HG02885 (cell line): ENCODE measurements at regions not wholly inside any gene's neighbourhood (a gene's known extent, or its start where the extent isn't known, plus 50 kb on each side); places are given as distances from the start of the nearest gene placed in this dataset.

Experiments used
- ATAC-seq: cut with Tn5 transposase; IDR thresholded peaks from one replicate; pipeline ENCODE4 v1.9.1; 2021; ENCODE audit warnings: mild to moderate bottlenecking; ENCODE audit not compliant: unreplicated experiment, poor library complexity

- no peak for ATAC-seq
Observed at GRCh38 chr13:106630650-106631049, 62.7 kb upstream of the ARGLU1 start.

- ATAC-seq = no peak
Observed at GRCh38 chr13:106630162-106630561, 62.2 kb upstream of the ARGLU1 start.

- no peak for ATAC-seq
Observed at GRCh38 chr13:106628936-106629659, 61.2 kb upstream of the ARGLU1 start.

DNA sequence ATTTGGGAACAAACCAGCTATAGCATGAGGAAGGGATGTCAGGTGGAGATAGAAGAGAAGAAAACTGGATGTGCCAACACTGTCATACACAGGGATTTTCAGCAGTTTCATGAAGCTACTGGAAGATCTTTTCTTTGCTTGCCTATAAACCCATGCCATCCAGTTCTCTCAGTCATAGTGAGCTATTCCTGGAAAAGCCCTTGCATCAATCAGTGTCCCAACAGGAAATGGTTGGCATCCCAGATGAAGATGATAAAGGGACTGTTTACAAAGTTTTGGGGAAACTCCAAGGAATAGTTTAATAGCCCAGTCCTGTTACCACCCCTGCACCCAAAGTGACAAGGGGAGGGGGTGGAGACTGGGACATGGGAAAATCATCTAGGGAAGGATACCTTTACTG, 58.5 kb upstream of the ARGLU1 start:
- ATAC-seq = no peak

DNA sequence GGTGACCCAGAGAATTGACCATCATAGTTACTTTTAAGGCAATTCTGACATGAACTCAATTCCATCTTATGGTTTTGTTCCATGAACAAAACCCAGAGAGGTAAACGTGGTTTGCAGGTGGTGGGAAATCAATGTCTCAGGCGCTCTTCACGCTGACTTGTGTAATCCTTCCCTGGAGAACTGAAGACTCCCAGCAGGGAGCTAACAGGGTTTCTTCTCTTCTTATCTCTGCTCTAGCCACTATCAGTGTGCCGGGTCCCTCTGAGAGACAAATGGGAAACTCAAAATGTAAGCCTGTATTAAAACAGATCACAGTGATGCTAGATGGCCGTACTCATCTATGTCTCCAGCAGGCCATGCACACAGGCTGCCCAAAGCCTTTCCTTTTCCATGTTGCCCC, 57.6 kb upstream of the ARGLU1 start:
- no peak for ATAC-seq

DNA sequence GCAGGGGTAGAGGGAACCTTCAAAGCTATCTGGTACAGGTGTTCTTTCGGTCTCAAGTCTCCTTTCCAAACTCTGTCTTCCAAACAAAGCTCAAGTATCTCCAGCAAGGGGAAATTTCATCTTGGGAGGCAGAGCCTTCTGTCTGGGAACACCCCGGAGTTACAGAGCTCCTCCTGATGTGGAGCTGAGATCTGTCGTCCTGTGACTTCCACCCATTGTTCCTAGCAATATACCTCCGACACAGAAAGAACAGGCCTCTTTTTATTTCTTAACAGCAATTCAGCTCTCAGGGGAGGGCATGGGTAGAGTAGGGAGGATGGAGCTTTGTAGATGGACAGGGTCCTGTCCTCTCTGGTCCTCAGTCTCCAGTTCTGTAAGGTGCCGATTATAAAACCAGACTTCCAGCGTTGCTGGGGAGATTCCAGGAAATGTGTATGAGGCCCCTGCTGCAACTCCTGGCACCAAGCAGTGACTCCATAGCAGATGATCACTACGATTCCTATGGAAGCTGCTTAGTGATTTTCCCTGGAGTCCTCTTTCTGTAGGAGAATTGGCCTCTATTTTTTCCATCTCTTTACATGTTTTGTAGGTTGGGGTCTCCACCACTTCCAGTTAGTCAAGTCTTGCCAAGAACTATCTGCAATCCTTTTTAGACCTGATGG, 56.0 kb upstream of the ARGLU1 start:
- no peak for ATAC-seq

DNA sequence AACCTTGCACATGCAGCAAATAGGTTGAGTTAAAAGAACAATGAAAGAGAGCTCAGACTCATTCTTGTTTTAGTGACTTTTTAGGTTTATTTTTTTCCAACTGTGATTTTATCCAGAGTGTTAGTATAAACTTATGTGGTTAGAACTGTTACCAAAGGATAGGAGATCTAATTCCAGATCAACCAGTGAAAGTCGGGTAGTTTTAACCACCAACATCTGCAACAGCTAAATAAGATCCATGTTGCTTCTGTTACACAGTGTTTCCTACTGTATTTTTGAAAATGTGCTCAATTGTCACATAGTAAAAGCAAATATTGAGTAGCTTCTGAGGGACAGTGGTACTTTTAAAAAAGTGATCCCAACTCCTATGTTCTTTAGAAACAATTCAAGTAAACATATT, 53.9 kb upstream of the ARGLU1 start:
- no peak for ATAC-seq

GRCh38 chr13:106619688-106620555, 52.0 kb upstream of the ARGLU1 start:
- ATAC-seq = peak; percentile 98
